ENCODE measurements at regions not wholly inside any gene's neighbourhood (a gene's known extent, or its start where the extent isn't known, plus 50 kb on each side); places are given as distances from the start of the nearest gene placed in this dataset.

- TF ChIP-seq CTCF (conservative IDR thresholded peaks at IDR 0.05 in 1 of 2, IDR thresholded peaks at IDR 0.05 in 1 of 2; ENCODE audit: low read depth in 1 of 2, low read length in 2 of 2) (no peak), EZH2 (IDR thresholded peaks at IDR 0.05; ENCODE audit: low read length, missing control alignments) (no peak)
Observed at GRCh38 chr14:54343272-54344121, 53.3 kb upstream of the CDKN3 start.
